ENCODE measurements at regions not wholly inside any gene's neighbourhood (a gene's known extent, or its start where the extent isn't known, plus 50 kb on each side); places are given as distances from the start of the nearest gene placed in this dataset.

DNA sequence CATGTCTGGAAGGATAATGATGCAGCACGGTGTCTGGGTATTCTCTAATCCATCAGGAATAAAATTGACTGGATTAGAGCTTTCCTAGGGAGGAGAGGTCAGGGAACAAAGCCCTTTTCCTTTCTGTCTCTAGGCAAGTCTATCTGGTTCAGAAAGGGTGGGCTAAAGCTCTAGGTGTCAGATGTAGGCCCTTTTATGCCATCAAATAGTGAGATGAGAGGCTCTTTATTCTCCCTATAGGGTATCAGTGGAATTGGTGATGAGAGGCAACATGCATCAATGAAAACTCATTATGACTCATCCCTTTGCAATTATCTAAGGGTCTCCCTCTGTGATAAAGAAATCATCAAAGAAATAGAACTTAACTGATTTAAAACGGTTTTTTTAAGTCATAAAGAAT, 328.0 kb upstream of the CRIM1 start:
- H3K4me3 ChIP-seq, result no peak overlapping the region
- no peaks in the 10 kb centered on the region for H3K36me3 ChIP-seq
- H3K27ac ChIP-seq, result no peak overlapping the region
- no peaks in the 10 kb centered on the region for H3K9me3 ChIP-seq
- WGBS, 2 donors, result 50 to 68% methylated on average over 2 of the region's 2 CpGs
- no peak for DNase-seq
- no peaks in the 10 kb centered on the region for H3K27me3 ChIP-seq
- intact Hi-C loops (cut with DNase I), result no loop called here
- H3K4me1 ChIP-seq, result no peaks in the 10 kb centered on the region
- TF ChIP-seq, protein P1, sequence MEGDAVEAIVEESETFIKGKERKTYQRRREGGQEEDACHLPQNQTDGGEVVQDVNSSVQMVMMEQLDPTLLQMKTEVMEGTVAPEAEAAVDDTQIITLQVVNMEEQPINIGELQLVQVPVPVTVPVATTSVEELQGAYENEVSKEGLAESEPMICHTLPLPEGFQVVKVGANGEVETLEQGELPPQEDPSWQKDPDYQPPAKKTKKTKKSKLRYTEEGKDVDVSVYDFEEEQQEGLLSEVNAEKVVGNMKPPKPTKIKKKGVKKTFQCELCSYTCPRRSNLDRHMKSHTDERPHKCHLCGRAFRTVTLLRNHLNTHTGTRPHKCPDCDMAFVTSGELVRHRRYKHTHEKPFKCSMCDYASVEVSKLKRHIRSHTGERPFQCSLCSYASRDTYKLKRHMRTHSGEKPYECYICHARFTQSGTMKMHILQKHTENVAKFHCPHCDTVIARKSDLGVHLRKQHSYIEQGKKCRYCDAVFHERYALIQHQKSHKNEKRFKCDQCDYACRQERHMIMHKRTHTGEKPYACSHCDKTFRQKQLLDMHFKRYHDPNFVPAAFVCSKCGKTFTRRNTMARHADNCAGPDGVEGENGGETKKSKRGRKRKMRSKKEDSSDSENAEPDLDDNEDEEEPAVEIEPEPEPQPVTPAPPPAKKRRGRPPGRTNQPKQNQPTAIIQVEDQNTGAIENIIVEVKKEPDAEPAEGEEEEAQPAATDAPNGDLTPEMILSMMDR (IDR thresholded peaks at IDR 0.05), result no peak
- TF ChIP-seq POLR2A (IDR thresholded peaks at IDR 0.05), result no peak

DNA sequence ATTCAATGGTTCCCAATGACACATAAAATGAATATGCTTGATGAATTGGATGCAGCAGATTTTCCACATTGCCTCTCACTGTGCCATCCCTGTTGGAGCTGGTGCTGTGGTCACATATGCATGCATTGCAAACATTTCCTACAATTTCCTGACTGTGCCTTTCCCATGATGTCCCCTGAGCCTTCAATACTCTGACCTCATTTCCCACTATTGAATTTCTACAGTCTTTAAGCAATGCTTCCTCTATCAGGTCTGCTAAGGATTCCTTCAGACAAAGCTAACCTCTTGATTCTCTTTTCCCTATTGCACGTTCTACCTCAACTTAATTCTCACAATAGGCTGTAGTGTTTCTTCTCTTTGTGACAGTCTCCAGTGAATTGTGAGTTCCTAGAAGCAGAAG, 342.5 kb upstream of the CRIM1 start:
- Histone ChIP-seq H3K4me3 (no peak overlapping the region), H3K4me1 (no peaks in the 10 kb centered on the region), H3K9me3 (no peaks in the 10 kb centered on the region), H3K27ac (no peak overlapping the region), H3K27me3 (no peaks in the 10 kb centered on the region), H3K36me3 (no peaks in the 10 kb centered on the region)
- no peak for DNase-seq
- TF ChIP-seq, protein P1 (IDR thresholded peaks at IDR 0.05), result no peak
- no peak for TF ChIP-seq POLR2A (IDR thresholded peaks at IDR 0.05)
- 38 to 55% methylated on average over 1 of the region's 1 CpG for WGBS, 2 donors
- intact Hi-C loops (cut with DNase I), result no loop called here

DNA sequence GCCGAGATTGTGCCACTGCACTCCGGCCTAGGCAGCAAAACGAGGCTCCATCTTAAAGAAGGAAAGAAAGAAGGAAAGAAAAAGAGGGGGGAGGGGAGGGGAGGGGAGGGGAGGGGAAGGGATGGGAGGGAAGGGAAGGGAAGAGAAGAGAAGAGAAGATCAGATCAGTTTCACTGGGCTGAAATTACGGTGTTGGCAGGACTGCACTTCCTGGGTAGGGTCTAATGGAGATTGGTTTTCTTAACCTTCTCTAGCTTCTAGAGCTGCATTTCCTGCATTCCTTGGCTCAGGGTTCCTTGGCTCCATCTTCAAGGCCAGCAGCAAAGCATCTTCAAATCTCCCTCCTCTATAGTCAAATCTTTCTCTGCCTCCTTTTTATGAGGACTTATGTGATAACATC, 349.1 kb upstream of the CRIM1 start:
- intact Hi-C loops (cut with DNase I), result no loop called here
- H3K27me3 ChIP-seq, result no peaks in the 10 kb centered on the region
- H3K4me1 ChIP-seq, result no peaks in the 10 kb centered on the region
- DNase-seq, result no peak
- H3K36me3 ChIP-seq, result no peaks in the 10 kb centered on the region
- H3K27ac ChIP-seq, result no peak overlapping the region
- WGBS, 2 donors, result 81 to 88% methylated on average over 4 of the region's 4 CpGs
- H3K9me3 ChIP-seq, result no peaks in the 10 kb centered on the region
- H3K4me3 ChIP-seq, result no peak overlapping the region
- TF ChIP-seq POLR2A (IDR thresholded peaks at IDR 0.05), result no peak
- TF ChIP-seq, protein P1 (IDR thresholded peaks at IDR 0.05), result no peak

DNA sequence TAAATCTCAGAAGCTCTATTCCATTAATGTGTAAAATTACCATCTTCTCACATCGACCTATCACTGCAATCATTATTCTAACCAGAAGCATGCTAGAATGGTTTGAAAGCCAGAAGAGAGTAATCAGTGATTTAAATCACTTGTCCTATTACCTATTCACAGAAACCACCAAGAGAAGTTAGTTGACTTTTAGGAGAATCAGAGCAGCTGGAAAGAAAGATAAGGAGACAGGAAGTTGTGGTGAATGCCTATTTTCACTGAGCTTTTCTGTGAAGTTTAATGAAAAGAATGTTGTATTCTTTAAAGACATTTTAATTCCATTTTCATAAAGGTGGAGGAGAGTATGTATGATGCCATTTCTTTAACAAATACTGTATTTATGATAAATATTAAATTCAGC, 352.6 kb upstream of the CRIM1 start:
- intact Hi-C loops (cut with DNase I), result no loop called here
- WGBS, 2 donors, result 38 to 43% methylated on average over 1 of the region's 1 CpG

GRCh38 chr2:35997488-35997887, 358.1 kb upstream of the CRIM1 start:
- Histone ChIP-seq H3K36me3 (no peaks in the 10 kb centered on the region), H3K4me1 (no peaks in the 10 kb centered on the region), H3K4me3 (no peak overlapping the region), H3K27me3 (no peaks in the 10 kb centered on the region), H3K9me3 (no peaks in the 10 kb centered on the region), H3K27ac (no peak overlapping the region)
- TF ChIP-seq, protein P1 (IDR thresholded peaks at IDR 0.05), result no peak
- TF ChIP-seq POLR2A (IDR thresholded peaks at IDR 0.05), result no peak
- no peak for DNase-seq
- 72 to 83% methylated on average over 1 to 2 of the region's 2 CpGs for WGBS, 2 donors
- intact Hi-C loops (cut with DNase I), result no loop called here

More for the DNA sequence above, 352.6 kb upstream of the CRIM1 start:
- Histone ChIP-seq H3K27ac (no peak overlapping the region), H3K4me3 (no peak overlapping the region), H3K36me3 (no peaks in the 10 kb centered on the region), H3K27me3 (no peaks in the 10 kb centered on the region), H3K9me3 (no peaks in the 10 kb centered on the region), H3K4me1 (no peaks in the 10 kb centered on the region)
- TF ChIP-seq, protein P1 (IDR thresholded peaks at IDR 0.05), result no peak
- no peak for DNase-seq
